Activated T-helper 17 cell treated with anti-CD3 and anti-CD28 coated beads, Interleukin-2, amount 50 U/mL, for 72 hours (primary cell): ENCODE measurements at regions not wholly inside any gene's neighbourhood (a gene's known extent, or its start where the extent isn't known, plus 50 kb on each side); places are given as distances from the start of the nearest gene placed in this dataset.

ENCODE experiments used
- ATAC-seq: fragments of 150-1000 bp; cut with Tn5 transposase; replicated peaks from 2 replicates; pipeline ENCODE4 v1.10.0; 2021; ENCODE audit warnings: mild to moderate bottlenecking, moderate library complexity
- H3K27ac Mint-ChIP-seq: one replicate; pipeline ENCODE4 v1.8.0; 2022; ENCODE audit warnings: mixed read lengths
- H3K27me3 Mint-ChIP-seq: one replicate; pipeline ENCODE4 v1.8.0; 2022; ENCODE audit warnings: mixed read lengths
- H3K36me3 Mint-ChIP-seq: one replicate; pipeline ENCODE4 v1.8.0; 2022; ENCODE audit warnings: low read depth, mild to moderate bottlenecking, mixed read lengths
- H3K4me1 Mint-ChIP-seq: one replicate; pipeline ENCODE4 v1.8.0; 2022; ENCODE audit warnings: mixed read lengths
- H3K4me3 Mint-ChIP-seq: one replicate; pipeline ENCODE4 v1.8.0; 2022; ENCODE audit warnings: mild to moderate bottlenecking, mixed read lengths
- H3K9me3 Mint-ChIP-seq: one replicate; pipeline ENCODE4 v1.8.0; 2022; ENCODE audit warnings: mixed read lengths

DNA sequence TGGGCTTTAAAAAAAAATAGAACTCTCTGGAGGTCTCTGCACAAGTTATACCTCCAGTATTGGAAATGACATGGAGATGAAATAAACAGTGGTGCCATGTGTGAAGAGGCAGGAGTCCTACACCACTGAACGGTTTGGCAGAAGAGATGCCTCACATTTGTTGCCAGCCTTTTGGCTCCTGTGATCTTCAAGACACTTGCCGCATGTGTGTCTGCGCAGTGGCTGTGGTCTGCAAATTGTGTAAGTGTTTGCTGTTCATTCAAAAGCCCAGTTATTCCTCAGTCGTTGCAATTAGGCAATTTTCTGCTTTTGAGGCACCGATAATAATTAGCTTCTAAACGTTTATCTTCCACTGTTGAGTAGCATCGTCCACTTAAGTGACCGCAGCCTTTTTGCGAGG is 319.1 kb downstream of the BRD1 start:
- Mint-ChIP-seq H3K36me3 (no peaks in the 10 kb centered on the region), H3K27ac (no peak overlapping the region), H3K27me3 (no peaks in the 10 kb centered on the region), H3K4me3 (no peak overlapping the region), H3K4me1 (peaks cover 3% of the 10 kb centered on the region), H3K9me3 (peaks cover 9% of the 10 kb centered on the region)
- ATAC-seq = no peak

DNA sequence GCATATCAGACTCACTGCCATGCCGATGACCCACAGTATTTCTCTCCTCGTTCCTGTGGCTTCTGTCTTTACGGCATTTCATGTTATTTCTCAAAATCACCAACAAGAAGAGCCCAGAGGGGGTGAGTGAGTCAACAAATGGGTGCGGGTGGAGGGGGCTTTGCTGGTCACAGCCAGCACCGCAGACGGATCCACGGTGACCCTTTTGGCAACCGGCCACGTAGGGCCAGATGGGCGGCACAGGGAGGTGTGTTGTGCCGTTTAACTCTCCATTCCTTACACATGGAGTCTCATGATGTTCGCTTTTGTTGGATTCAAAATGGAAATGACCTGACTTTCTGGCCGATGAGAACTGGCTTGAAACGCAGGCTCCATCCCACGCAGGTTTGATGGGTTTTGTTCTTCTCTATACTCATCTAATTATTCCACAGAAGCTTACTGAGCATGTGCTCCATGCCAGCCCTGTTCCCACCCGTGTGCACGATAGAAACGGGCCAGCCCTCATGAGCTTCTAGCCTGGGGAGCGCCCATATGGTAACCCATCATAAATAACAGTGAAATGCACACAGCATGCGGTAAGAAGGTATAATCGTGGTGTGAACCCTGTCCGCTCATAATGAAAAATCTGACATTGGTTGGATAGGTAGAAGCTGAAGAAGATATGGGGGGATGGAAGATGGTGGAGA is 319.9 kb downstream of the BRD1 start:
- H3K4me3 Mint-ChIP-seq = no peak overlapping the region
- no peak for ATAC-seq
- no peak overlapping the region for H3K27ac Mint-ChIP-seq
- peaks cover 6% of the 10 kb centered on the region for H3K9me3 Mint-ChIP-seq
- H3K27me3 Mint-ChIP-seq = no peaks in the 10 kb centered on the region
- no peaks in the 10 kb centered on the region for H3K36me3 Mint-ChIP-seq
- H3K4me1 Mint-ChIP-seq = no peaks in the 10 kb centered on the region

DNA sequence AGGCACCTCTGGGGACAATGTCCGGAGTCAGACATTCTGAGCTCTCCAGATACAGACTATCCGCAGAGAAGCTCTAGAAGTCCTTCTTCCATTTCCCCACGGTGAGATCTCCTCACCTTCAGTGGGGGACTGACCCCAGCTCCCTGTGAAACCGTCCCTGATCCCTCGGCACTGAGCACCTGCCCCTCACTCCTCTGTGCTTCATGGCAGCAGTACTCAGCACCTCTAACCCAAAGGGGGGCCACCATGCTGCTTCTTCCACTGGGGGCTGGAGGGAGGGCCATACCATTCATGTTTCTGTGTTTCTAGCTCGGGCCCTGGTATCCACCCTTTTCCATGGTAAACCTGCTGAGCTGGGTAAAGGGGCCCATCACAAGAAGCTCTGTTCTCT is 321.7 kb downstream of the BRD1 start:
- Mint-ChIP-seq H3K4me1 (peaks cover 4% of the 10 kb centered on the region), H3K36me3 (no peaks in the 10 kb centered on the region)

DNA sequence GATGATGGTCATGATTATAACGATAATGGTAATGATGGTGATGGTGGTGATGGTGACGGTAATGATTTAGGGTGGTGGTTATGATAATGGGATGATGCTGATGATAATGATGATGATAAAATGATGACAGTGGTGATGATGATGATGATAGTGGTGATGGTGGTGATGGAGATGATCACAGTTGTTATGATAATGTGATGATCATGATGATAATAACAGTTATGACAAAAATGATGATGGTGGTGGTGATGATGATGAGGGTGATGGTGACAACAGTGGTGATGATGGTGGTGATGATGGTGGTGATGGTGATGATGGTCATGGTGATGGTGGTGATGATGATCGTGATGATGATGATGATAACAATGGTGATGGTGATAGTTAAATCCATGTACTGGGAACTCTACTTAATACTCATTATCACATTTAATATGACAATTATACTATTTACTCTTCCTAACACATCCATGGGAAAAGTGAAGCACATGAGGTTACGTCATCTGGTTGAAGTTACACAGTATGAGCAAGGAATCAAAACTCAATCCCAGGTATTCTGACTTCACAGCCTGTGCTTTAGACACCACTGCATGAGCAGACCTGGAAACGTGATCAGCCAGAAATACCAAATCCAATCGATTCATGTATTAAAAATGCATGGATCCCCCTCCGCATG is 322.2 kb downstream of the BRD1 start:
- Mint-ChIP-seq H3K27me3 (no peaks in the 10 kb centered on the region), H3K4me3 (no peak overlapping the region), H3K36me3 (no peaks in the 10 kb centered on the region), H3K27ac (no peak overlapping the region), H3K9me3 (peaks cover 3% of the 10 kb centered on the region), H3K4me1 (peaks cover 4% of the 10 kb centered on the region)
- ATAC-seq = no peak

More for the DNA sequence above, 321.7 kb downstream of the BRD1 start:
- no peak for ATAC-seq
- no peaks in the 10 kb centered on the region for H3K27me3 Mint-ChIP-seq
- peaks cover 3% of the 10 kb centered on the region for H3K9me3 Mint-ChIP-seq
- H3K27ac Mint-ChIP-seq = no peak overlapping the region
- H3K4me3 Mint-ChIP-seq = no peak overlapping the region

DNA sequence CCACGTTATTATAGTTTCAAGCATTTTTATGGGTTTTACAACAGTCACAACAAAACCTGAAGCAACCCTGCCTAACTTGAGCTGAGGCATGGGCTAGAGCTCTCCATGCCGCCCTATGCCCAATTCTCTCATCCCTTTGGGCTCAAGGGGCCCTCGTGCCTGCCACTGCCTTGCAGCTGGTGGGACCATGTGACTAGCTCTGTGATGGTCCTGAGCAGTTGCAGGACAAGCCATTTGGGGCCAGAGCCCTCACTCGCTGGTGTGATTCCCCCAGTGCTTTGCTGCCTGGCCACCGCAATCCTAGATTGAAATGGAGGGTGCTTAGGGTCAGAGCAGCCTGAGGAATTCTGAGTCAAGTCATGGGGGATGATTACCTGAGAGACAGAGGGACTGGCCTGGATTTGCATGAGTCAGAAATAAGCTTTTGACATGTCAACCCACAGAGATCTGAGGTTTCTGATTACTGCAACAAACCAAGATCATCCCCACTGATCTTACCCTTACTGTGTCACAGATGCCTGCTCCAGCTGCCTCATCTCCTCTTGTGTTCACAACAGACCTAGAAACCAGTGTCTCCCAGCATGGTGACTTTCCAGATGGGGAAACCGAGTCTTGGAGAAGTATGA is 323.7 kb downstream of the BRD1 start:
- Mint-ChIP-seq H3K4me1 (peaks cover 4% of the 10 kb centered on the region), H3K27me3 (no peaks in the 10 kb centered on the region), H3K36me3 (no peaks in the 10 kb centered on the region), H3K4me3 (no peak overlapping the region), H3K27ac (no peak overlapping the region), H3K9me3 (peaks cover 3% of the 10 kb centered on the region)
- peak; percentile 80 for ATAC-seq

DNA sequence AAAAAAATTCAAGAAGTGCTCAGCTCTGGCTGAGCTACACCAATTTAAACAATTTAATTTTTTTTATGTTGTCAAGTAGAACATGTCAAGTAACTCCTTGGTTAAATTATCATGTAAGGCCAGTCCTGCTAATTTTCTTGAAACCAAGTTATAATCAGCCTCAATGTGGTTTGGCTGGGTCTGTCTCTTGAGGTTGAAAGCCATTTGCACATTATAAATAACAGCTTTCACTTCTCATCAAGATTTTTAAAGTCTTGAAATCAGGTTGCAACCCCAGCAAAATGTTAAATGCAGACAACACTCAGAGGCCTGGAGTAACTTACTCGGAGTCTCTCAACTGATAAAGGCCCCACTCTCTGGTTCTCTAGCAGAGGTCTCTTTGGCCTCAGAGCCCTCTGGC is 324.4 kb downstream of the BRD1 start:
- ATAC-seq = no peak
- peaks cover 3% of the 10 kb centered on the region for H3K9me3 Mint-ChIP-seq
- H3K36me3 Mint-ChIP-seq = no peaks in the 10 kb centered on the region
- no peak overlapping the region for H3K27ac Mint-ChIP-seq
- no peak overlapping the region for H3K4me3 Mint-ChIP-seq
- H3K4me1 Mint-ChIP-seq = peaks cover 4% of the 10 kb centered on the region
- no peaks in the 10 kb centered on the region for H3K27me3 Mint-ChIP-seq

DNA sequence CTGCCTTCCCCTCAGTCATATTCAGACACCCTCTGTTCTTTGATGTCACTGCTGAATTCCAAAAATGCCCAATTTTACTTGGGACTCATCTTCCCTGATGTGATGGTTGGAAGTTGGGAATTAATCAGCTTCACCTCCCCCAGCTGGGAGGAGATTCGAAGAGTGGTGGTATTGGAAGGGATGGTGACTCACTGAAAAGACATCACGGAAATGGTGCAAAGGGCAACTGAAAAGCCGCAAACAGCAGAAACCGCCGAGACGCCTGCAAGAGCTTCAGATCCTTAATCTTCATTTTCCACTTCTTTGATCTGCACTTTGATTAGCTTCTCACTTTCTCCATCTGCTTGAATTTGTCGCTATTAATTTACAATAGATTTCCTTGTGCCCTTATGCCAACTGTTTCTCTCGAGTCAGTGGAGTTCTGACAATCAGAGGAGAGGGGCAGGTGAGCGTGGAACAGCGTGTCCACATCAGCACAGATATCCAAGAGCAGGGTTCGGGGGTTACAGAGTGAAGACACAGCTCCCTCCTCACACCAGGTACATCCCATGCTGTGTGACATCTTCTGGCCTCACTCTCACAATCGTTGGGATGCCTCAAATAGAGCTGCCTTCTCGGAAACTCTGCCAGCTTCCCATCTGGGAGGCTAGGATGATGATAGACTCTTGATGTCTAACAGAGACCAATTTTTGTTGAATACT is 325.4 kb downstream of the BRD1 start:
- Mint-ChIP-seq H3K27ac (no peak overlapping the region), H3K9me3 (peaks cover 3% of the 10 kb centered on the region), H3K4me1 (peaks cover 4% of the 10 kb centered on the region), H3K27me3 (no peaks in the 10 kb centered on the region), H3K36me3 (no peaks in the 10 kb centered on the region), H3K4me3 (peak overlapping the region; percentile 31)
- peak; percentile 53 for ATAC-seq

DNA sequence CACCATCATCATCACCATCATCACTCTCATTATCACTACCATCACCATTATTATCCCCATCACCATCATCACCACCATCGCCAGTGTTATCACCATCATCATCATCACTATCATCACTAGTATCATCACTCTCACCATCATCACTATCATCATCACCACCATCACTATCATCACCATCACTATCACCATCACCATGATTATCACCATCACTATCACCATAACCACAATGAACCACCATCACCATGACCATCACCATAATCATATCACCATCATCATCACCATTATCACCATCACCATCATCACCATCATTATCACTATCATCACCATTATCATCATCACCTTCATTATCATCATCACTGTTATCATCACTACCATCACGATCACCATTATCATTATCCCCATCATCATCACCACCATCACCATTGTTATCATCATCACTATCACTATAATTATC is 326.7 kb downstream of the BRD1 start:
- ATAC-seq = no peak
- Mint-ChIP-seq H3K36me3 (no peaks in the 10 kb centered on the region), H3K4me3 (no peak overlapping the region), H3K27ac (no peak overlapping the region), H3K4me1 (peaks cover 4% of the 10 kb centered on the region), H3K9me3 (no peaks in the 10 kb centered on the region), H3K27me3 (no peaks in the 10 kb centered on the region)

DNA sequence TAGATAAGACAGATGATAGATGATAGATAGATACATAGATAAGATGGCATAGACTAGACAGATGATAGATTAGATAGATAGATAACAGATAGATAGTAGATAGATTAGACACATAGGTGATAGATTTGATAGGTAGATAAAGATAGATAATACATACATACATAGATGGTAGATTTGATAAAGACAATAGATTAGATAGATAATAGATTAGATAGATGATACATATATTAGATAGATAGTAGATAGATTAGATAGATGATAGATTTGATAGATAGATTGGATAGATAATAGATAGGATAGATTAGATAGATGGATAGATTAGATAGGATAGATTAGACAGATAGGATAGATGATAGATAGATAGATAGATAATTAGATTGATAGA is 327.6 kb downstream of the BRD1 start:
- Mint-ChIP-seq H3K9me3 (no peaks in the 10 kb centered on the region), H3K4me3 (no peak overlapping the region), H3K4me1 (peaks cover 4% of the 10 kb centered on the region), H3K27ac (no peak overlapping the region), H3K27me3 (no peaks in the 10 kb centered on the region), H3K36me3 (no peaks in the 10 kb centered on the region)
- no peak for ATAC-seq

DNA sequence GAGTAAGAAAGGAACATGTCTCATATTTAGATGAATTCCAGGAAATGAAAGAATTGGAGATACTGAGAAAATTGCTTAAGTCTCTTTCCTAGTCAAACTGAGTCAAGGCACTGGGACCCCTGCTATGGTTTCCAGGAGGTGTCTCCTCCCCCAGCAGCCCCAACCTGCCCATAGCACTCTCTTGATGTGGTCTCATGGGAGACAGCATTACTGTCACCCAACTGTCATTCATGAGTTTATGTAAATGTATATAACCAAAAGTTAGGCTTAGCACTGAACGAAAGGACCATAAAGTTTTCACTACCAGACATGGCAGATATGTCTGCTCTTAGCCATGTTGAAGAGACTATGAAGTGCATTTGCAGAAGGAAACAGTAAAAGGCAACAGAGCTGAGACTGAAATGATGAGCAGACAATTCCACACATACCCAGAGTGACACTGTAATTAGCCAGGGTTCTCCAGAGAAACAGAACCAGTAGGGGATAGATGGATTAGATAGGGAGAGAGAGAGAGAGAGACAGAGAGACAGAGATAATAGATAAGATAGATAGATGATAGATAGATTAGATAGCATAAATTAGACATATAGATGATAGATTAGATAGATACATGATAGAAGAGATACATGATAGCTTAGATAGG is 328.1 kb downstream of the BRD1 start:
- Mint-ChIP-seq H3K4me3 (no peak overlapping the region), H3K27ac (no peak overlapping the region), H3K4me1 (peaks cover 4% of the 10 kb centered on the region), H3K36me3 (no peaks in the 10 kb centered on the region), H3K27me3 (no peaks in the 10 kb centered on the region), H3K9me3 (no peaks in the 10 kb centered on the region)
- peak; percentile 51 for ATAC-seq

DNA sequence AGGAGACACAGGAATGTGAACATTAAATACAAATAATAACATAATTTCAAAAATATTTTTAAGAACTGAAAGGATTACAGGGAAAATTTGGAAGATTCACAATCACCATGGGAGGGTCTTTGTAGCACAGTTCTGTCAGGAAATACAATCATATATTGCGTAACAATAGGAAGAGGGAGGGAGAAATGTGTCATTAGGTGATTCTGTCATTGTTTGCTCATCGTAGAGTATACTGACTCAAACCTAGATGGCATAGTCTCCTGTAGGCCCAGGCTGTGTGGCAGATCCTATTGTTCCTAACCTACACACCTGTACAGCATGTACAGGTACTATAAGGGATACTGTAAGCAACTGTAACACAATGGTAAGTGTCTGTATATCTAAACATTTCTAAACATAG is 330.4 kb downstream of the BRD1 start:
- H3K9me3 Mint-ChIP-seq = no peaks in the 10 kb centered on the region
- no peak overlapping the region for H3K27ac Mint-ChIP-seq
- H3K27me3 Mint-ChIP-seq = no peaks in the 10 kb centered on the region
- H3K4me1 Mint-ChIP-seq = peaks cover 2% of the 10 kb centered on the region
- H3K36me3 Mint-ChIP-seq = no peaks in the 10 kb centered on the region
- ATAC-seq = peak; percentile 50
- H3K4me3 Mint-ChIP-seq = no peak overlapping the region

DNA sequence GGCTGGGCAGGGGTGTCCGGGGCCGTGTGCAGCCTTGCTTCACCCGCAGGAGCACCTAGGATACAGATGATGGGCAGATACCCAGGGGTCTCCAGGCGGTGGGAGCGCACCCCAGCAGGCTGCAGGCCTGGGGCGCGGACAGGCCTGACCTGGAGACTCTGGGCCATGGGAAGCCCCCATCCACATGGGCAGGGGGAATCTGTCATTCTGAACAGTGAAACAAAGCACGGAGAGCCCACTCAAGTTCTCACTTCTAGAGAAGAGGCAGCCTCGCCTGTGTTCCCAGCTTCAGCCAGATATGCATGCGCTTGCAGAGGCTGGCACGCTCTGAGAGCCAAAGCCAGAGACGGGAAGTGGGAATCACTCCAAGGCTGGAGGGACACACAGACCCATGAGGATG is 333.1 kb downstream of the BRD1 start:
- Mint-ChIP-seq H3K9me3 (no peaks in the 10 kb centered on the region), H3K4me1 (no peaks in the 10 kb centered on the region), H3K27me3 (no peaks in the 10 kb centered on the region), H3K27ac (no peak overlapping the region), H3K4me3 (no peak overlapping the region), H3K36me3 (no peaks in the 10 kb centered on the region)
- no peak for ATAC-seq

DNA sequence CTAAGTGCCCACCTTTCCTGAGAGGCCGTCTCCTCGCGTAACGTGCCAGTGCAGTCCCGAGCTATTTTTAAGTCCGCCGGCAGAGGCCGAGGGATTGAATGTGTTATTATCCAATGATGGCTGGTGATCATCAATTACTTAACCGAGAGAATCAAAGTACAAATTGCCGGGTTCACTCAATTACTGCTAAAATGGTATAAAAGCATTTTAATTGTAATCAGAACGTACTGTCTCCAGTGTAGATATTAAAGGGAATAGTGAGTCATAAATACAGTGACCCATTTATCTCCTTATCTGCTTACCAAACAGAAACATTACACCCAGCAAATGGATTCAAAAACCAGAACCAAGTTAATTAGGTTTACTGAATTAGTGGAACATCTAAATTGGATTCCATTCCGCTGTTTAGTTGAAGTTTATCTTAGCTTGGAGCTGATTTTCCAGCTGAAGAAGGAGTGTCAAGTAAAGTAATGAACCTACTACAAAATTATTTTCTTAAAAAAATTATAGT is 334.9 kb downstream of the BRD1 start:
- ATAC-seq = no peak
- Mint-ChIP-seq H3K4me1 (no peaks in the 10 kb centered on the region), H3K36me3 (no peaks in the 10 kb centered on the region), H3K27ac (no peak overlapping the region), H3K4me3 (no peak overlapping the region), H3K27me3 (no peaks in the 10 kb centered on the region), H3K9me3 (no peaks in the 10 kb centered on the region)

DNA sequence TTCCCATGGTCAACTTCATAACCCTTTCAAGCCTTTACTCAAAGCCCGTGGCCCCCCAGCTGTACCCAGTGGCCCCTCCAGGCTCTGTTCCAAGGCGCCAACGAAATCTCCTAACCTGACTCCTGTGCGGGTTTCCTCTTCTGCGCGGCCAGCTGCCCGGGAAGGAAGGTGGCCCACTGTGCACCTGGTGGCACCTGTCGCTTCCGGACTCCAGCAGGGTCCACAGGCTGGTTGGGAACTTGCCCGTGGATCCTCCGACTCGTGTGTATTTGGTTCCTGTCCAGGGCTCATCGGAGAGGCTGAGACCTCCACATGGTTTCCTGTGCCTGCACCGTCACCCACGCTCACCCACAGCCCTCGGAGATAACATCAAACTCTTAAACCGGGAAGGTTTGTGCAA is 335.4 kb downstream of the BRD1 start:
- ATAC-seq = no peak
- H3K4me1 Mint-ChIP-seq = no peaks in the 10 kb centered on the region
- no peaks in the 10 kb centered on the region for H3K27me3 Mint-ChIP-seq
- no peaks in the 10 kb centered on the region for H3K9me3 Mint-ChIP-seq
- no peaks in the 10 kb centered on the region for H3K36me3 Mint-ChIP-seq
- H3K4me3 Mint-ChIP-seq = no peak overlapping the region
- H3K27ac Mint-ChIP-seq = no peak overlapping the region
